Kidney (tissue), 13 donors: ENCODE measurements at regions not wholly inside any gene's neighbourhood (a gene's known extent, or its start where the extent isn't known, plus 50 kb on each side); places are given as distances from the start of the nearest gene placed in this dataset.

Source experiments
- DNase-seq, 5 donors: peaks; one replicate each; pipeline ENCODE4 v3.0.0-alpha.2; 2013 to 2020
- FAIRE-seq: peaks from 2 replicates; lab custom pipeline; 2012; peaks lifted over from hg19 to GRCh38; lab: Jason Lieb, UNC
- H3K27ac ChIP-seq, 2 donors: one replicate each; pipeline ENCODE4 v1.7.0; 2013; ENCODE audit warnings: low read depth in 2 of 2, low read length in 2 of 2, inconsistent platforms in 1 of 2
- H3K27me3 ChIP-seq: one replicate; pipeline ENCODE4 v1.7.1; 2013; ENCODE audit warnings: low read length, inconsistent platforms; ENCODE audit not compliant: control insufficient read depth, insufficient read depth
- H3K36me3 ChIP-seq, 3 donors: one replicate each; pipeline versions ENCODE4 v1.7.0 to v1.7.1; 2013; ENCODE audit warnings: low read length in 3 of 3, control low read depth in 1 of 3, inconsistent platforms in 1 of 3; ENCODE audit not compliant: insufficient read depth in 3 of 3, control insufficient read depth in 2 of 3
- H3K4me1 ChIP-seq, 3 donors: one replicate each; pipeline versions ENCODE4 v1.7.0 to v1.7.1; 2013; ENCODE audit warnings: low read length in 3 of 3, inconsistent platforms in 1 of 3, low read depth in 1 of 3; ENCODE audit not compliant: control insufficient read depth in 2 of 3, insufficient read depth in 2 of 3
- H3K4me3 ChIP-seq, 3 donors: one replicate each; pipeline versions ENCODE4 v1.7.0 to v1.8.1; 2013; ENCODE audit warnings: low read length in 3 of 3, control low read depth in 1 of 3, inconsistent platforms in 1 of 3
- H3K9ac ChIP-seq, 3 donors: one replicate each; pipeline versions ENCODE4 v1.7.0 to v1.7.1; 2013; ENCODE audit warnings: low read length in 3 of 3, control low read depth in 1 of 3, inconsistent platforms in 1 of 3
- H3K9me3 ChIP-seq, 3 donors: one replicate each; pipeline versions ENCODE4 v1.7.0 to v1.7.1; 2013; ENCODE audit warnings: low read length in 3 of 3, control low read depth in 1 of 3, inconsistent platforms in 1 of 3; ENCODE audit not compliant: control insufficient read depth in 2 of 3, insufficient read depth in 1 of 3
- intact Hi-C: fragments of 100-400 bp; cut with DNase I; formaldehyde crosslinking; loops from one replicate; pipeline ENCODE4 v1.11.1; 2022
- TF ChIP-seq, protein P1 (sequence below): IDR thresholded peaks from 3 replicates; pipeline ENCODE4 v1.5.1; 2012; ENCODE audit warnings: mild to moderate bottlenecking, moderate library complexity, borderline replicate concordance; ENCODE audit not compliant: insufficient read depth; ENCODE audit errors: extremely low read depth
- donor health status: control.
- donor health status: control.
- donor health status: control.
- donor health status: control.
- donor health status: control.
- donor health status: DM: yes; HTN: yes; CAD: no.
- donor health status: Normal renal cell carcinoma (clear cell type).

DNA sequence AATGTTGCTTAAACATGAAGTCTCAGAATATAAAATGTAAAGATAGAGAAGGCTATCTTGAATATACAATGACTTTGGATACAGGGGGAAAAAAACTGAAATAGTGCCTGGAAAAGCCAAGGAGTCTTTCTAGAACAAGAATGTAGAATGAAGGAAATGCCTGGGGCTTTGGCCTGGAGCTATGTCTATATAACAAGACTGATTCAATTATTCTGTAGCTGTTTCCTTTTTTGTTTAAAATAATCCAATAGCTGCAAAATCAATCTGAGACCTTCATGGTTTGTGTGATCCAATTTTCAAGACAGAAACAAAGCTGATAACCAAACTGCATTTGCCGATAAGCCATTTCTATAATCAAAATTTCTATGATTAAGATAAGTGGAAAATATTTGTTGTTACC lies 530.9 kb upstream of the NBEA start:
- TF ChIP-seq, protein P1, sequence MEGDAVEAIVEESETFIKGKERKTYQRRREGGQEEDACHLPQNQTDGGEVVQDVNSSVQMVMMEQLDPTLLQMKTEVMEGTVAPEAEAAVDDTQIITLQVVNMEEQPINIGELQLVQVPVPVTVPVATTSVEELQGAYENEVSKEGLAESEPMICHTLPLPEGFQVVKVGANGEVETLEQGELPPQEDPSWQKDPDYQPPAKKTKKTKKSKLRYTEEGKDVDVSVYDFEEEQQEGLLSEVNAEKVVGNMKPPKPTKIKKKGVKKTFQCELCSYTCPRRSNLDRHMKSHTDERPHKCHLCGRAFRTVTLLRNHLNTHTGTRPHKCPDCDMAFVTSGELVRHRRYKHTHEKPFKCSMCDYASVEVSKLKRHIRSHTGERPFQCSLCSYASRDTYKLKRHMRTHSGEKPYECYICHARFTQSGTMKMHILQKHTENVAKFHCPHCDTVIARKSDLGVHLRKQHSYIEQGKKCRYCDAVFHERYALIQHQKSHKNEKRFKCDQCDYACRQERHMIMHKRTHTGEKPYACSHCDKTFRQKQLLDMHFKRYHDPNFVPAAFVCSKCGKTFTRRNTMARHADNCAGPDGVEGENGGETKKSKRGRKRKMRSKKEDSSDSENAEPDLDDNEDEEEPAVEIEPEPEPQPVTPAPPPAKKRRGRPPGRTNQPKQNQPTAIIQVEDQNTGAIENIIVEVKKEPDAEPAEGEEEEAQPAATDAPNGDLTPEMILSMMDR, result no peak
- Histone ChIP-seq H3K4me3 (no peak overlapping the region), H3K27ac (no peak overlapping the region), H3K36me3 (no peaks in the 10 kb centered on the region), H3K27me3 (no peaks in the 10 kb centered on the region), H3K9ac (no peak overlapping the region), H3K4me1 (peaks cover 0 to 8% (median 0%) of the 10 kb centered on the region in 3 donors), H3K9me3 (no peaks in the 10 kb centered on the region)
- DNase-seq (no peak), FAIRE-seq (no peak)
- intact Hi-C loops, result no loop called here

DNA sequence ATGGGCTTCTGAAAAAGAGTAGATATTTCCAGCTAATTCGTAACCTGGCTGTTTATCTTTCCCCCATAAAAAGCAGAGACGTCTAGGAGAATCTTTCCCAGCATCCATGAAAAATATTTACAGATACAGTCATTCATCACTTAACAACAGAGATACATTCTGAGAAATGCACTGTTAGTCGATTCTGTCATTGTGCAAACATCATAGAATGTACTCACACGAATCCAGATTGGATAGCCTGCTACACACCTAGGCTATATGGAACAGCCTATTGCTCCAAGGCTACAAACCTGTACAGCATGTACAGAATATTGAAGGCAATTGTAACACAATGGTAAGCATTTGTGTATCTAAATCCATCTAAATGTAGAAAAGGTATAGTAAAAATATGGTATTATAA lies 530.2 kb upstream of the NBEA start:
- FAIRE-seq, result no peak
- TF ChIP-seq, protein P1, result no peak
- intact Hi-C loops, result no loop called here

DNA sequence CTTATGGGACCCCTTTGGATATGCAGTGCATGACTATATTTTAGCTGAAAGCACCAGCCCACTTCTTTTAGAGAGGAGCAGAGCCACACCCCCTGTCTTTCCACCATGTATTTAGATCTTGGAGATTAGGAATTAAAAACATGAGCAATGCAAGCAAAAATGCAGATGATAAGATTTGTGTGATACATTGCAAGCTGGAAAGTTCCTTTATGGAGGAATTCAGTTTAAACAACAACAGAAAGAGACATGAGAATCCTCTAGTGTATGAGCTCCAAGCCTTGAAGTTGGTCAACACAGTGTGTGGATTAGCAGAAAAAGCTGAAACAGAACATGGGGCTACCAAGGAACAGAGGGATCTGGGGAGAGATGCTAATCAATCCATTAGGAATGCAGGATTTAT lies 529.8 kb upstream of the NBEA start:
- Histone ChIP-seq H3K4me1 (peaks cover 0 to 8% (median 0%) of the 10 kb centered on the region in 3 donors), H3K4me3 (no peak overlapping the region), H3K9me3 (no peaks in the 10 kb centered on the region), H3K9ac (no peak overlapping the region), H3K27ac (no peak overlapping the region), H3K36me3 (no peaks in the 10 kb centered on the region), H3K27me3 (no peaks in the 10 kb centered on the region)
- TF ChIP-seq, protein P1, result no peak
- no peak for FAIRE-seq
- DNase-seq, result no peak
- intact Hi-C loops, result no loop called here

More for the DNA sequence above, 530.2 kb upstream of the NBEA start:
- Histone ChIP-seq H3K36me3 (no peaks in the 10 kb centered on the region), H3K9me3 (no peaks in the 10 kb centered on the region), H3K9ac (no peak overlapping the region), H3K27me3 (no peaks in the 10 kb centered on the region), H3K27ac (no peak overlapping the region), H3K4me1 (peaks cover 0 to 8% (median 0%) of the 10 kb centered on the region in 3 donors), H3K4me3 (no peak overlapping the region)
- DNase-seq, result no peak

DNA sequence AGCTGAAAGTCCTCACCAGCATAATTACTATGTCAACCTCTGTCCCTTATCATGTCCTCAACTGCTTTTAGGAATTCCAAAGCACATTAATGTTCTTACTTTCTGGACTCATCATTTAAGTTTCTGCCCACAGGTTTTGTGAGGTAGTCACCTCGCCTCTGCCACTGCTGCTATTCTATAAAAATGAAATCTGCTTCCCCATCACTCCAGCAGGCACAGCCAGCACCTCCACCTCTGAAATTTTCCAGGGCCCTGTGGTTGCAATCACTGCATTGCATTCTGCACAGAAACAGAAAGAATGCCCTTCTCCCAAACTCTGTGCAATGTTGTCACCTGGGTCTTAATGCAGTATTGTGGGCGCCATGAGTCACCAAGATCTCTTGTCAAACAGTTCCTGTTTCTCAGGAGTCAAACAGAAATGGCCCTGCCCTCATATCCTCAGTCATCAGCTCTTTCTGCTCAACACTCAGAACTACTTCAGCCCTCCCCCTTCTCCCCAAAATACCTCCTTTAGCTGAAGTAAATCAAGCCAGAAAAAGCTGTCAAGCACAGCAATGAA lies 529.2 kb upstream of the NBEA start:
- H3K27me3 ChIP-seq, result no peaks in the 10 kb centered on the region
- H3K9ac ChIP-seq, result no peak overlapping the region
- FAIRE-seq (no peak), DNase-seq (no peak)
- no peaks in the 10 kb centered on the region for H3K36me3 ChIP-seq
- TF ChIP-seq, protein P1, result no peak
- peaks cover 0 to 8% (median 0%) of the 10 kb centered on the region in 3 donors for H3K4me1 ChIP-seq
- intact Hi-C loops, result no loop called here
- no peak overlapping the region for H3K27ac ChIP-seq
- no peaks in the 10 kb centered on the region for H3K9me3 ChIP-seq
- no peak overlapping the region for H3K4me3 ChIP-seq
